ENCODE measurements at regions not wholly inside any gene's neighbourhood (a gene's known extent, or its start where the extent isn't known, plus 50 kb on each side); places are given as distances from the start of the nearest gene placed in this dataset.
A peak's percentile ranks its signal among the peaks of the same experiment; 100 is the strongest.

GRCh38 chr4:177194906-177195305 is 114.8 kb upstream of the NEIL3 start:
- no peak overlapping the region for H3K4me3 ChIP-seq
- peaks cover 44% of the 10 kb centered on the region for H3K9me3 ChIP-seq
- no peaks in the 10 kb centered on the region for H3K27me3 ChIP-seq
- H3K36me3 ChIP-seq = no peaks in the 10 kb centered on the region
- no peak for DNase-seq

- peaks cover 44% of the 10 kb centered on the region for H3K9me3 ChIP-seq
- no peaks in the 10 kb centered on the region for H3K27me3 ChIP-seq
- no peaks in the 10 kb centered on the region for H3K36me3 ChIP-seq
- no peak overlapping the region for H3K4me3 ChIP-seq
- no peak for DNase-seq
These were observed 113.1 kb upstream of the NEIL3 start for GRCh38 chr4:177196615-177197014.

- H3K36me3 ChIP-seq = no peaks in the 10 kb centered on the region
- no peak overlapping the region for H3K4me3 ChIP-seq
- peaks cover 48% of the 10 kb centered on the region for H3K9me3 ChIP-seq
- DNase-seq = no peak
- H3K27me3 ChIP-seq = no peaks in the 10 kb centered on the region
These were observed 108.1 kb upstream of the NEIL3 start for GRCh38 chr4:177201614-177202013.

- Histone ChIP-seq H3K9me3 (peaks cover 28% of the 10 kb centered on the region), H3K4me3 (no peak overlapping the region), H3K36me3 (no peaks in the 10 kb centered on the region), H3K27me3 (no peaks in the 10 kb centered on the region)
- DNase-seq = no peak
These were observed 105.5 kb upstream of the NEIL3 start for GRCh38 chr4:177204126-177204525.

GRCh38 chr4:177214935-177215334 is 94.7 kb upstream of the NEIL3 start:
- H3K9me3 ChIP-seq = peaks cover 13% of the 10 kb centered on the region
- no peaks in the 10 kb centered on the region for H3K27me3 ChIP-seq
- no peak overlapping the region for H3K4me3 ChIP-seq
- H3K36me3 ChIP-seq = no peaks in the 10 kb centered on the region
- DNase-seq = peak; percentile 88

- Histone ChIP-seq H3K4me3 (no peak overlapping the region), H3K36me3 (no peaks in the 10 kb centered on the region), H3K9me3 (peaks cover 9% of the 10 kb centered on the region), H3K27me3 (no peaks in the 10 kb centered on the region)
- peak; percentile 57 for DNase-seq
These were observed 89.3 kb upstream of the NEIL3 start for GRCh38 chr4:177220376-177220775.

- DNase-seq = no peak
- no peak overlapping the region for H3K4me3 ChIP-seq
These were observed 86.9 kb upstream of the NEIL3 start for GRCh38 chr4:177222781-177223180.

GRCh38 chr4:177225605-177226004 is 84.1 kb upstream of the NEIL3 start:
- no peaks in the 10 kb centered on the region for H3K36me3 ChIP-seq
- DNase-seq = no peak
- H3K9me3 ChIP-seq = no peaks in the 10 kb centered on the region
- H3K4me3 ChIP-seq = no peak overlapping the region
- H3K27me3 ChIP-seq = no peaks in the 10 kb centered on the region

More at GRCh38 chr4:177222781-177223180, 86.9 kb upstream of the NEIL3 start:
- H3K27me3 ChIP-seq = no peaks in the 10 kb centered on the region
- H3K9me3 ChIP-seq = peaks cover 2% of the 10 kb centered on the region; the same call in 1 of the 2 replicates
- H3K36me3 ChIP-seq = no peaks in the 10 kb centered on the region

- H3K36me3 ChIP-seq = no peaks in the 10 kb centered on the region
- no peaks in the 10 kb centered on the region for H3K9me3 ChIP-seq
- no peak overlapping the region for H3K4me3 ChIP-seq
- H3K27me3 ChIP-seq = no peaks in the 10 kb centered on the region
- DNase-seq = no peak
These were observed 82.0 kb upstream of the NEIL3 start for GRCh38 chr4:177227636-177228035.

GRCh38 chr4:177228599-177228998 is 81.1 kb upstream of the NEIL3 start:
- H3K9me3 ChIP-seq = no peaks in the 10 kb centered on the region
- H3K36me3 ChIP-seq = no peaks in the 10 kb centered on the region
- peak overlapping the region; percentile 42 for H3K4me3 ChIP-seq
- DNase-seq = peak; percentile 53
- H3K27me3 ChIP-seq = no peaks in the 10 kb centered on the region

- Histone ChIP-seq H3K36me3 (no peaks in the 10 kb centered on the region), H3K27me3 (no peaks in the 10 kb centered on the region), H3K9me3 (no peaks in the 10 kb centered on the region), H3K4me3 (peak overlapping the region; percentile 42)
- no peak for DNase-seq
These were observed 80.3 kb upstream of the NEIL3 start for GRCh38 chr4:177229331-177229730.

- no peak for DNase-seq
- Histone ChIP-seq H3K4me3 (no peak overlapping the region), H3K27me3 (no peaks in the 10 kb centered on the region), H3K9me3 (no peaks in the 10 kb centered on the region), H3K36me3 (no peaks in the 10 kb centered on the region)
These were observed 77.2 kb upstream of the NEIL3 start for GRCh38 chr4:177232473-177232872.

GRCh38 chr4:177235026-177235425 is 74.6 kb upstream of the NEIL3 start:
- no peaks in the 10 kb centered on the region for H3K9me3 ChIP-seq
- H3K27me3 ChIP-seq = no peaks in the 10 kb centered on the region
- no peak for DNase-seq
- no peak overlapping the region for H3K4me3 ChIP-seq
- no peaks in the 10 kb centered on the region for H3K36me3 ChIP-seq

GRCh38 chr4:177236886-177237285 is 72.8 kb upstream of the NEIL3 start:
- H3K4me3 ChIP-seq = no peak overlapping the region
- H3K36me3 ChIP-seq = no peaks in the 10 kb centered on the region
- no peaks in the 10 kb centered on the region for H3K9me3 ChIP-seq
- no peaks in the 10 kb centered on the region for H3K27me3 ChIP-seq
- no peak for DNase-seq

- Histone ChIP-seq H3K9me3 (no peaks in the 10 kb centered on the region), H3K4me3 (no peak overlapping the region), H3K36me3 (no peaks in the 10 kb centered on the region), H3K27me3 (no peaks in the 10 kb centered on the region)
- DNase-seq = no peak
These were observed 72.4 kb upstream of the NEIL3 start for GRCh38 chr4:177237291-177237690.

- no peaks in the 10 kb centered on the region for H3K36me3 ChIP-seq
- no peak overlapping the region for H3K4me3 ChIP-seq
- H3K27me3 ChIP-seq = no peaks in the 10 kb centered on the region
- no peak for DNase-seq
- no peaks in the 10 kb centered on the region for H3K9me3 ChIP-seq
These were observed 70.2 kb upstream of the NEIL3 start for GRCh38 chr4:177239477-177239876.

- DNase-seq = no peak
- Histone ChIP-seq H3K27me3 (no peaks in the 10 kb centered on the region), H3K9me3 (no peaks in the 10 kb centered on the region), H3K36me3 (no peaks in the 10 kb centered on the region), H3K4me3 (no peak overlapping the region)
These were observed 69.8 kb upstream of the NEIL3 start for GRCh38 chr4:177239878-177240277.

GRCh38 chr4:177242651-177243286 is 66.9 kb upstream of the NEIL3 start:
- Histone ChIP-seq H3K27me3 (no peaks in the 10 kb centered on the region), H3K4me3 (no peak overlapping the region), H3K9me3 (no peaks in the 10 kb centered on the region), H3K36me3 (no peaks in the 10 kb centered on the region)
- no peak for DNase-seq

Data from MG63 (cell line).